K562 (cell line): ENCODE measurements at regions not wholly inside any gene's neighbourhood (a gene's known extent, or its start where the extent isn't known, plus 50 kb on each side); places are given as distances from the start of the nearest gene placed in this dataset.

ENCODE experiments used
- ATAC-seq: fragments of 200-7000 bp; cut with Tn5 transposase; 3 replicates; pipeline ENCODE4 v1.9.1; 2020; ENCODE audit warnings: moderate library complexity
- BruUV-seq: library from RNA; stranded (reverse); fragments of 400-500 nt; replicated peaks from 2 replicates; lab custom pipeline; 2021; lab: Mats Ljungman, UMichigan
- CTCF ChIA-PET: fragments of 300-600 bp; formaldehyde crosslinking; extraction: SDS; loops from one replicate; lab custom pipeline; 2021; ENCODE audit warnings: low intra/inter-chr PET ratio; lab: Yijun Ruan, JAX
- POLR2A ChIA-PET: fragments of 300-600, 350-650 bp; sonication (Branson Sonifier 250); formaldehyde crosslinking; extraction: SDS; loops from one replicate; lab custom pipeline; 2021; ENCODE audit warnings: antibody characterized with exemption, inconsistent platforms; lab: Yijun Ruan, JAX
- DNase-seq, 4 experiments: peaks; one replicate each; pipeline versions ENCODE4 v3.0.0 to v3.0.0-alpha.2; 2011 to 2018; ENCODE audit warnings: low spot score in 3 of 4, mixed read lengths in 3 of 4; ENCODE audit errors: extremely low read depth in 1 of 4
- FAIRE-seq: peaks from 2 replicates; lab custom pipeline; 2011; peaks lifted over from hg19 to GRCh38; lab: Jason Lieb, UNC
- H2AFZ ChIP-seq: 2 replicates; pipeline ENCODE4 v1.6.0; 2011; ENCODE audit warnings: low read depth, low read length, control low read depth, inconsistent platforms
- H3K27ac ChIP-seq: fragments of 200-600 bp; 3 replicates; pipeline ENCODE4 v1.8.0; 2011; ENCODE audit warnings: low read depth, mild to moderate bottlenecking, control low read depth, inconsistent platforms, low read length, moderate library complexity, mixed read lengths; ENCODE audit errors: extremely low read depth
- H3K27me3 ChIP-seq, 2 experiments: fragments of 300-600 bp in 1 of 2; 2 replicates in 1 of 2; 3 replicates in 1 of 2; pipeline versions ENCODE4 v1.6.0 to v1.8.0; 2011; ENCODE audit warnings: inconsistent platforms in 2 of 2, low read length in 2 of 2, mild to moderate bottlenecking in 1 of 2, mixed read lengths in 1 of 2, moderate library complexity in 1 of 2; ENCODE audit not compliant: control insufficient read depth in 2 of 2, insufficient read depth in 2 of 2
- H3K36me3 ChIP-seq: fragments of 300-600 bp; 3 replicates; pipeline ENCODE4 v1.8.0; 2011; ENCODE audit warnings: mild to moderate bottlenecking, low read length, inconsistent platforms; ENCODE audit not compliant: control insufficient read depth, insufficient read depth
- H3K4me1 ChIP-seq, 2 experiments: fragments of 200-600 bp in 1 of 2; replicated peaks in 1 of 2; 2 replicates in 1 of 2; 3 replicates in 1 of 2; pipeline versions ENCODE4 v1.5.1 to v1.8.0; 2011; ENCODE audit warnings: inconsistent platforms in 2 of 2, low read length in 2 of 2, mild to moderate bottlenecking in 1 of 2, mixed read lengths in 1 of 2, moderate library complexity in 1 of 2; ENCODE audit not compliant: control insufficient read depth in 2 of 2, insufficient read depth in 2 of 2
- H3K4me2 ChIP-seq: 2 replicates; pipeline ENCODE4 v1.6.1; 2011; ENCODE audit warnings: low read length, control low read depth, inconsistent platforms, mixed read lengths; ENCODE audit not compliant: insufficient read depth
- H3K4me3 ChIP-seq: fragments of 200-600 bp; sonication (generic), shearing (Covaris generic); 2 replicates; pipeline ENCODE4 v1.5.1; 2016; ENCODE audit warnings: control low read depth, inconsistent platforms
- H3K79me2 ChIP-seq: fragments of 200-600 bp; 3 replicates; pipeline ENCODE4 v1.8.0; 2011; ENCODE audit warnings: low read length, inconsistent platforms; ENCODE audit not compliant: control insufficient read depth, insufficient read depth
- H3K9ac ChIP-seq, 2 experiments: 2 replicates each; pipeline versions ENCODE4 v1.6.0 to v1.6.1; 2011; ENCODE audit warnings: low read depth in 2 of 2, low read length in 2 of 2, control low read depth in 1 of 2, inconsistent platforms in 1 of 2, mild to moderate bottlenecking in 1 of 2, mixed read lengths in 1 of 2; ENCODE audit not compliant: insufficient read depth in 1 of 2
- H3K9me1 ChIP-seq: one replicate; pipeline ENCODE4 v1.6.0; 2011; ENCODE audit warnings: inconsistent platforms, mild to moderate bottlenecking, low read length, moderate library complexity; ENCODE audit not compliant: control insufficient read depth, insufficient read depth
- H3K9me3 ChIP-seq: replicated peaks from 2 replicates; pipeline ENCODE4 v1.5.1; 2011; ENCODE audit warnings: low read depth, low read length, inconsistent platforms; ENCODE audit not compliant: control insufficient read depth, insufficient read depth
- H4K20me1 ChIP-seq: replicated peaks from 2 replicates; pipeline ENCODE4 v1.6.1; 2011; ENCODE audit warnings: low read length, inconsistent platforms, mixed read lengths; ENCODE audit not compliant: control insufficient read depth, insufficient read depth
- FOXM1 ChIP-seq, 2 experiments: fragments of 450-650 bp in 1 of 2; sonication (generic) in 1 of 2; formaldehyde crosslinking in 1 of 2; IDR thresholded peaks; 2 replicates each; pipeline versions ENCODE4 v1.6.1 to v1.9.0; 2017 to 2022; ENCODE audit warnings: low read depth in 2 of 2, mild to moderate bottlenecking in 2 of 2, missing genetic modification reagents in 1 of 2, moderate library complexity in 1 of 2
- NCOA1 ChIP-seq: fragments of 450-650 bp; IDR thresholded peaks from 2 replicates; pipeline ENCODE4 v1.6.1; 2016; ENCODE audit warnings: low read depth
- RUNX1 ChIP-seq: sonication (generic); IDR thresholded peaks from 2 replicates; pipeline ENCODE4 v1.6.1; 2016; ENCODE audit warnings: antibody characterized with exemption, low read depth
- SMARCC2 ChIP-seq: fragments of 450-650 bp; IDR thresholded peaks from 2 replicates; pipeline ENCODE4 v1.6.1; 2017; ENCODE audit warnings: antibody characterized with exemption, moderate library complexity, mild to moderate bottlenecking, low read depth
- SP1 ChIP-seq: sonication (generic); formaldehyde crosslinking; IDR thresholded peaks from 2 replicates; pipeline ENCODE4 v1.8.1; 2022; ENCODE audit warnings: mild to moderate bottlenecking, missing genetic modification reagents
- TOE1 ChIP-seq, 2 experiments: fragments of 450-650 bp in 1 of 2; sonication (generic) in 1 of 2; formaldehyde crosslinking in 1 of 2; IDR thresholded peaks; 2 replicates each; pipeline versions ENCODE4 v1.7.1 to v1.8.0; 2016 to 2022; ENCODE audit warnings: borderline replicate concordance in 2 of 2, mild to moderate bottlenecking in 2 of 2, antibody characterized with exemption in 1 of 2, inconsistent platforms in 1 of 2, low read depth in 1 of 2, missing genetic modification reagents in 1 of 2, moderate library complexity in 1 of 2
- XRCC4 ChIP-seq: IDR thresholded peaks from one replicate; pipeline ENCODE4 v1.6.1; 2011; ENCODE audit not compliant: insufficient read depth, insufficient read length; ENCODE audit errors: extremely low read depth
- XRCC5 ChIP-seq: fragments of 200-400 bp; formaldehyde crosslinking; IDR thresholded peaks from 2 replicates; pipeline ENCODE4 v1.6.1; 2017; ENCODE audit warnings: low read depth, mild to moderate bottlenecking, low read length
- ZKSCAN1 ChIP-seq: fragments of 150-350 bp; IDR thresholded peaks from 2 replicates; pipeline ENCODE4 v1.6.1; 2016; ENCODE audit warnings: low read depth, low read length
- ZNF197 ChIP-seq: fragments of 200-800 bp; sonication (Bioruptor generic); IDR thresholded peaks from 2 replicates; pipeline ENCODE4 v1.6.1; 2016; ENCODE audit warnings: low read depth, missing genetic modification characterization, missing compliant biosample characterization
- ZNF57 ChIP-seq: fragments of 450-650 bp; formaldehyde crosslinking; IDR thresholded peaks from 2 replicates; pipeline ENCODE4 v1.4.0; 2020; ENCODE audit warnings: mild to moderate bottlenecking, moderate library complexity
- ZNF76 ChIP-seq: fragments of 250-450 bp; sonication (Bioruptor Pico); IDR thresholded peaks from 2 replicates; pipeline ENCODE4 v1.4.0; 2020; ENCODE audit warnings: mild to moderate bottlenecking, moderate library complexity, borderline replicate concordance
- ZNF79 ChIP-seq: fragments of 250-450 bp; sonication (Bioruptor Pico); IDR thresholded peaks from 2 replicates; pipeline ENCODE4 v1.4.0; 2020; ENCODE audit warnings: low read depth, mild to moderate bottlenecking, moderate library complexity
- WGBS: fragments of 100-300 bp; shearing (Covaris generic); methylation state at CpG from one replicate; pipeline ENCODE4 v1.1.6; 2016; ENCODE audit warnings: low coverage, mixed read lengths; ENCODE audit not compliant: insufficient coverage; ENCODE audit errors: missing lambda C conversion rate; 5-methylcytosine and 5-hydroxymethylcytosine counted together
- in situ Hi-C: fragments of 300-500 bp; cut with MboI; formaldehyde crosslinking; loops from 4 replicates; pipeline ENCODE4 v1.15.0; 2018; ENCODE audit warnings: inconsistent platforms, mixed read lengths
- intact Hi-C: fragments of 100-400 bp; cut with micrococcal nuclease; formaldehyde crosslinking; loops from 2 replicates; pipeline ENCODE4 v1.14.2; 2022
- TF ChIP-seq, protein P1 (sequence below), 2 experiments: fragments of 250-450 bp in 1 of 2; fragments of 450-650 bp in 1 of 2; sonication (Bioruptor Pico) in 1 of 2; IDR thresholded peaks; 2 replicates each; pipeline versions ENCODE4 v1.6.1 to v1.8.0; 2016 to 2021; ENCODE audit warnings: mild to moderate bottlenecking in 2 of 2, moderate library complexity in 2 of 2, missing compliant biosample characterization in 1 of 2, missing genetic modification characterization in 1 of 2

DNA sequence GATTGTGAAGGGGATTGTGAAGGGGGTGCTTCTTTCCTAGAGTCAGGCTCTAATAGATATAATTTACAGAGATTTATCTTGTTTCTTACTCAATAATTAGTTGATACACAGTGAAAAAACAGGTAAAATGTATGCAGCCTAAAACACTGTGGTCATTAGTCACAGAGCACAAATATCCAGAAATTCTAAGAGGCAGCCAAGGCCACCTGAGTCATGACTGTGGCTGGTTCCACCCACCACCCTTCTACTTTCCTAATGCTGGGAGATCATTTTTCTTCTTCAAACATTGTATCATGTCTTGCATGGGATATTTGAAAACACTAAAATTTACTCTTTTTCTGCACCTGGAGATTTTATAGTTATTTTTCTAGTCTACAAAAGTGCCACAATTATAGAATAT, 181.6 kb downstream of the OTOR start (continued):
- no peak for TF ChIP-seq FOXM1 (IDR thresholded peaks at IDR 0.05; ENCODE audit: low read depth)
- no peak for TF ChIP-seq FOXM1 (CRISPR knock-in tag; IDR thresholded peaks at IDR 0.05; ENCODE audit: low read depth)
- TF ChIP-seq, protein P1, sequence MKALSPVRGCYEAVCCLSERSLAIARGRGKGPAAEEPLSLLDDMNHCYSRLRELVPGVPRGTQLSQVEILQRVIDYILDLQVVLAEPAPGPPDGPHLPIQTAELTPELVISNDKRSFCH (CRISPR knock-in tag; IDR thresholded peaks at IDR 0.05): no peak
- TF ChIP-seq, protein P1 (tag; IDR thresholded peaks at IDR 0.05): no peak
- no peak for TF ChIP-seq ZNF197 (CRISPR knock-in tag)

DNA sequence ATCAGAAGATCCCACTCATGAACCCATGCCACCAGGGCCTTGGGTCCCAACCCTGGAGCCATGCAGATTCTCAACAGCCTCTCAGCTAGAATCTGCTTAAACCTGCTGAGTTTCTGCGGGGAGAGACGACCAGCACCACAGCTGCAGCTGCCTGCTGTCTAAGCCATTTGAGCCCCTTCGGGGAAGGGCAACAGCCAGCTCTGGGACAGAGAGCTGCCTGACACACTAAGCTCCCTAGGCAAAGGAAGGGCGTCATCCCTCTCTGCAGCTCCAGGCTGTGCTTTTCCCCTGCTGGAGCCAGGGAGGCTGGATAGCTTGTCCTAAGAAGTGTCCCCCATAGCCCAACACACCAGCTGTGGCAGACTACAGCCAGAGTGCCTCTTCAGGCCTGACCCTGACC, 182.5 kb downstream of the OTOR start:
- no peak overlapping the region for H2AFZ ChIP-seq
- H3K9me3 ChIP-seq: no peaks in the 10 kb centered on the region
- H3K27ac ChIP-seq: no peak overlapping the region
- no peak overlapping the region for H3K4me3 ChIP-seq
- no peaks in the 10 kb centered on the region for H3K36me3 ChIP-seq
- DNase-seq: no peak
- in situ Hi-C loops: no loop called here
- H3K9me1 ChIP-seq: no peaks in the 10 kb centered on the region
- H3K4me1 ChIP-seq: no peaks in the 10 kb centered on the region
- 0% methylated on average over 2 of the region's 4 CpGs for WGBS
- ATAC-seq: no peak
- H3K4me2 ChIP-seq: no peak overlapping the region
- H3K9ac ChIP-seq: no peak overlapping the region
- no peaks in the 10 kb centered on the region for H3K27me3 ChIP-seq
- H4K20me1 ChIP-seq: no peaks in the 10 kb centered on the region
- no TSS peak for BruUV-seq
- intact Hi-C loops: no loop called here
- H3K79me2 ChIP-seq: no peaks in the 10 kb centered on the region
- POLR2A ChIA-PET: no interaction called here
- CTCF ChIA-PET: no interaction called here
- FAIRE-seq: no peak
- no peak for TF ChIP-seq SP1 (CRISPR knock-in tag)
- no peak for TF ChIP-seq ZKSCAN1
- no peak for TF ChIP-seq ZNF76
- TF ChIP-seq NCOA1: no peak
- TF ChIP-seq RUNX1: no peak
- no peak for TF ChIP-seq SMARCC2
- TF ChIP-seq XRCC5: no peak
- no peak for TF ChIP-seq TOE1 (IDR thresholded peaks at IDR 0.05; ENCODE audit: borderline replicate concordance)
- no peak for TF ChIP-seq TOE1 (CRISPR knock-in tag; IDR thresholded peaks at IDR 0.05; ENCODE audit: borderline replicate concordance, low read depth)
- no peak for TF ChIP-seq ZNF57
- TF ChIP-seq XRCC4: no peak
- TF ChIP-seq ZNF79 (CRISPR knock-in tag): no peak
